Chondrocyte (in vitro differentiated cells): ENCODE measurements at regions not wholly inside any gene's neighbourhood (a gene's known extent, or its start where the extent isn't known, plus 50 kb on each side); places are given as distances from the start of the nearest gene placed in this dataset.

ENCODE experiments used
- DNase-seq: peaks from one replicate; pipeline ENCODE4 v3.0.0; 2021; ENCODE audit warnings: mixed read lengths, low spot score
- H3K27ac Mint-ChIP-seq: one replicate; pipeline ENCODE4 v1.8.0; 2021; ENCODE audit warnings: mild to moderate bottlenecking, moderate library complexity, mixed read lengths; ENCODE audit not compliant: unreplicated experiment
- H3K27me3 Mint-ChIP-seq: 2 replicates; pipeline ENCODE4 v1.8.0; 2021; ENCODE audit warnings: low read depth, mixed read lengths
- H3K36me3 Mint-ChIP-seq: 2 replicates; pipeline ENCODE4 v1.8.0; 2021; ENCODE audit warnings: low read depth, mixed read lengths
- H3K4me1 Mint-ChIP-seq: 2 replicates; pipeline ENCODE4 v1.8.0; 2021; ENCODE audit warnings: low read depth, mild to moderate bottlenecking, mixed read lengths
- H3K4me3 Mint-ChIP-seq: one replicate; pipeline ENCODE4 v1.8.0; 2021; ENCODE audit warnings: mild to moderate bottlenecking, moderate library complexity, mixed read lengths; ENCODE audit not compliant: unreplicated experiment
- H3K9me3 Mint-ChIP-seq: 2 replicates; pipeline ENCODE4 v1.8.0; 2021; ENCODE audit warnings: low read depth, mixed read lengths
- CTCF ChIP-seq: fragments of 200-600 bp; sonication (generic); IDR thresholded peaks from 2 replicates; pipeline ENCODE4 v1.5.0; 2021; ENCODE audit warnings: antibody characterized with exemption, mild to moderate bottlenecking, moderate library complexity

GRCh38 chr4:32032136-32032672 is 1312.0 kb downstream of the PCDH7 start:
- Mint-ChIP-seq H3K4me3 (no peak overlapping the region), H3K27ac (peak overlapping the region; percentile 63), H3K4me1 (peaks cover 5% of the 10 kb centered on the region), H3K36me3 (no peaks in the 10 kb centered on the region), H3K9me3 (no peaks in the 10 kb centered on the region), H3K27me3 (no peaks in the 10 kb centered on the region)
- DNase-seq = no peak
- no peak for TF ChIP-seq CTCF

- no peak for TF ChIP-seq CTCF
- Mint-ChIP-seq H3K36me3 (no peaks in the 10 kb centered on the region), H3K27ac (no peak overlapping the region), H3K27me3 (no peaks in the 10 kb centered on the region), H3K9me3 (peaks cover 2% of the 10 kb centered on the region), H3K4me1 (no peaks in the 10 kb centered on the region), H3K4me3 (no peak overlapping the region)
- no peak for DNase-seq
Observed at GRCh38 chr4:32037399-32037798, 1317.2 kb downstream of the PCDH7 start.

- Mint-ChIP-seq H3K27ac (no peak overlapping the region), H3K9me3 (peaks cover 6% of the 10 kb centered on the region), H3K27me3 (no peaks in the 10 kb centered on the region), H3K4me1 (no peaks in the 10 kb centered on the region), H3K36me3 (no peaks in the 10 kb centered on the region), H3K4me3 (no peak overlapping the region)
- no peak for DNase-seq
- TF ChIP-seq CTCF = peak; percentile 73
Observed at GRCh38 chr4:32042486-32043247, 1322.5 kb downstream of the PCDH7 start.

- no peak for DNase-seq
- H3K4me3 Mint-ChIP-seq = no peak overlapping the region
- no peak for TF ChIP-seq CTCF
- no peaks in the 10 kb centered on the region for H3K4me1 Mint-ChIP-seq
- H3K9me3 Mint-ChIP-seq = peaks cover 6% of the 10 kb centered on the region
- H3K36me3 Mint-ChIP-seq = no peaks in the 10 kb centered on the region
- no peak overlapping the region for H3K27ac Mint-ChIP-seq
- H3K27me3 Mint-ChIP-seq = no peaks in the 10 kb centered on the region
Observed at GRCh38 chr4:32043248-32043633, 1323.1 kb downstream of the PCDH7 start.

- no peaks in the 10 kb centered on the region for H3K4me1 Mint-ChIP-seq
- H3K27ac Mint-ChIP-seq = no peak overlapping the region
- H3K4me3 Mint-ChIP-seq = no peak overlapping the region
- DNase-seq = no peak
- no peaks in the 10 kb centered on the region for H3K27me3 Mint-ChIP-seq
- H3K36me3 Mint-ChIP-seq = no peaks in the 10 kb centered on the region
- TF ChIP-seq CTCF = no peak
- H3K9me3 Mint-ChIP-seq = no peaks in the 10 kb centered on the region
Observed at GRCh38 chr4:32061916-32062315, 1341.7 kb downstream of the PCDH7 start.
